Right kidney (tissue), 1 donor: ENCODE measurements at regions not wholly inside any gene's neighbourhood (a gene's known extent, or its start where the extent isn't known, plus 50 kb on each side); places are given as distances from the start of the nearest gene placed in this dataset.

Experiments
- DNase-seq: peaks from one replicate; pipeline ENCODE4 v3.0.0-alpha.2; 2016

- no peak for DNase-seq
Measured at GRCh38 chr1:184919892-184920291, 54.4 kb downstream of the NIBAN1 start.

GRCh38 chr1:184915463-184916090, 58.7 kb downstream of the NIBAN1 start:
- DNase-seq, result no peak

GRCh38 chr1:184914149-184914548, 60.2 kb downstream of the NIBAN1 start:
- no peak for DNase-seq

- no peak for DNase-seq
Measured at GRCh38 chr1:184912392-184912791, 61.9 kb downstream of the NIBAN1 start.

GRCh38 chr1:184911830-184912229, 62.5 kb downstream of the NIBAN1 start:
- no peak for DNase-seq

GRCh38 chr1:184911103-184911745, 63.1 kb downstream of the NIBAN1 start:
- no peak for DNase-seq

- DNase-seq, result no peak
Measured at GRCh38 chr1:184910691-184911091, 63.6 kb downstream of the NIBAN1 start.

- no peak for DNase-seq
Measured at GRCh38 chr1:184910005-184910404, 64.3 kb downstream of the NIBAN1 start.

- no peak for DNase-seq
Measured at GRCh38 chr1:184909019-184909418, 65.3 kb downstream of the NIBAN1 start.

GRCh38 chr1:184908506-184908905, 65.8 kb downstream of the NIBAN1 start:
- DNase-seq, result no peak

GRCh38 chr1:184907500-184907899, 66.8 kb downstream of the NIBAN1 start:
- DNase-seq, result no peak

- no peak for DNase-seq
Measured at GRCh38 chr1:184906761-184907160, 67.5 kb downstream of the NIBAN1 start.

- no peak for DNase-seq
Measured at GRCh38 chr1:184905601-184906322, 68.5 kb downstream of the NIBAN1 start.

- no peak for DNase-seq
Measured at GRCh38 chr1:184903111-184903692, 71.1 kb downstream of the NIBAN1 start.

- no peak for DNase-seq
Measured at GRCh38 chr1:184900507-184900906, 73.8 kb downstream of the NIBAN1 start.

- no peak for DNase-seq
Measured at GRCh38 chr1:184896000-184896399, 78.3 kb downstream of the NIBAN1 start.

- no peak for DNase-seq
Measured at GRCh38 chr1:184895086-184895485, 79.2 kb downstream of the NIBAN1 start.

- DNase-seq, result no peak
Measured at GRCh38 chr1:184893695-184894094, 80.6 kb downstream of the NIBAN1 start.

GRCh38 chr1:184892116-184892515, 82.2 kb downstream of the NIBAN1 start:
- no peak for DNase-seq

GRCh38 chr1:184891440-184891839, 82.9 kb downstream of the NIBAN1 start:
- no peak for DNase-seq

- DNase-seq, result no peak
Measured at GRCh38 chr1:184890539-184890973, 83.8 kb downstream of the NIBAN1 start.

GRCh38 chr1:184889902-184890301, 84.4 kb downstream of the NIBAN1 start:
- no peak for DNase-seq

GRCh38 chr1:184889166-184889565, 85.1 kb downstream of the NIBAN1 start:
- no peak for DNase-seq
